Heart left ventricle (tissue), 16 donors: ENCODE measurements at regions not wholly inside any gene's neighbourhood (a gene's known extent, or its start where the extent isn't known, plus 50 kb on each side); places are given as distances from the start of the nearest gene placed in this dataset.
A peak's percentile ranks its signal among the peaks of the same experiment; 100 is the strongest.

ENCODE experiments used
- ATAC-seq, 4 donors: fragments of 200-7000 bp; cut with Tn5 transposase; one replicate each; pipeline ENCODE4 v1.9.1; 2020 to 2022; ENCODE audit warnings: moderate library complexity in 4 of 4, mild to moderate bottlenecking in 3 of 4, moderate number of reproducible peaks in 1 of 4
- DNase-seq, 5 donors: peaks; one replicate each; pipeline ENCODE4 v3.0.0-alpha.2; 2020
- H3K27ac ChIP-seq, 12 donors: fragments of 200-600 bp; sonication (generic) in 4 of 12; one replicate each; pipeline versions ENCODE4 v1.5.0 to v1.8.0; 2016 to 2022; ENCODE audit warnings: mild to moderate bottlenecking in 2 of 12
- H3K27me3 ChIP-seq, 9 donors: fragments of 200-600 bp; sonication (generic) in 2 of 9; one replicate each; pipeline versions ENCODE4 v1.5.1 to v1.8.0; 2016 to 2022; ENCODE audit warnings: mild to moderate bottlenecking in 3 of 9
- H3K36me3 ChIP-seq, 9 donors: fragments of 200-600 bp; sonication (generic) in 2 of 9; one replicate each; pipeline versions ENCODE4 v1.5.0 to v1.8.0; 2018 to 2022; ENCODE audit warnings: mild to moderate bottlenecking in 2 of 9
- H3K4me1 ChIP-seq, 12 donors: fragments of 200-600 bp; sonication (generic) in 4 of 12; one replicate each; pipeline versions ENCODE4 v1.5.0 to v1.8.0; 2016 to 2022; ENCODE audit warnings: mild to moderate bottlenecking in 3 of 12
- H3K4me3 ChIP-seq, 12 donors: fragments of 200-600 bp; sonication (generic) in 4 of 12; one replicate each; pipeline versions ENCODE4 v1.5.0 to v1.8.0; 2017 to 2022; ENCODE audit warnings: mild to moderate bottlenecking in 9 of 12, moderate library complexity in 4 of 12
- H3K9me3 ChIP-seq, 12 donors: fragments of 200-600 bp; sonication (generic) in 4 of 12; one replicate each; pipeline versions ENCODE4 v1.5.0 to v1.8.0; 2016 to 2022; ENCODE audit warnings: mild to moderate bottlenecking in 1 of 12
- CTCF ChIP-seq, 12 donors: fragments of 200-600 bp; sonication (generic) in 4 of 12; IDR thresholded peaks; one replicate each; pipeline versions ENCODE4 v1.5.0 to v1.8.0; 2018 to 2022; ENCODE audit warnings: antibody characterized with exemption in 12 of 12, mild to moderate bottlenecking in 5 of 12
- POLR2A ChIP-seq, 2 donors: fragments of 450-650 bp; IDR thresholded peaks; one replicate each; pipeline ENCODE4 v1.6.1; 2017; ENCODE audit warnings: antibody characterized with exemption in 2 of 2, mild to moderate bottlenecking in 2 of 2, moderate library complexity in 2 of 2
- WGBS, 4 donors: extraction: QIAGEN DNeasy Blood & Tissue Kit in 2 of 4; methylation state at CpG; one replicate each; pipeline versions ENCODE4 v1.1.5 to v1.1.7; 2013 to 2018; 5-methylcytosine and 5-hydroxymethylcytosine counted together
- intact Hi-C, 10 donors: fragments of 100-400 bp; cut with DNase I; formaldehyde crosslinking; loops; one replicate each; pipeline versions ENCODE4 v1.11.1 to v1.14.2; 2022
- donor health status: ischemic (EF 13 %, LVEDD 7.1; RV severe dilation, severe dysfunction).
- donor health status: healthy with polysubstance abuse.
- donor health status: DM: no; HTN: yes; CAD: no.
- donor health status: DM: no; HTN: no; CAD: no.
- donor health status: ischemic (EF 25% LVEDD 6.9; RV normal size, moderate dysfunction).
- donor health status: ischemic (EF 25% LVEDD 5.7; RV mildly dilated, moderate dysfunction).
- donor health status: healthy.
- donor health status: DM: yes; HTN: yes; CAD: no.
- donor health status: ischemic (EF 35%, LVEDD 5.7; RV mildly dilated, moderate dysfunction).
- donor health status: nonischemic (EF 11% LVEDD 7.7; RV severe dilation, severe dysfunction).
- donor health status: DM: yes; HTN: yes; CAD: no.
- donor health status: PGD.
- donor health status: ischemic (EF 29% LVEDD 5.4; RV normal size, mild dysfunction).
- donor health status: nonischemic (EF 23%, LVEDD 6.1; RV moderate dilation, normal function).

DNA sequence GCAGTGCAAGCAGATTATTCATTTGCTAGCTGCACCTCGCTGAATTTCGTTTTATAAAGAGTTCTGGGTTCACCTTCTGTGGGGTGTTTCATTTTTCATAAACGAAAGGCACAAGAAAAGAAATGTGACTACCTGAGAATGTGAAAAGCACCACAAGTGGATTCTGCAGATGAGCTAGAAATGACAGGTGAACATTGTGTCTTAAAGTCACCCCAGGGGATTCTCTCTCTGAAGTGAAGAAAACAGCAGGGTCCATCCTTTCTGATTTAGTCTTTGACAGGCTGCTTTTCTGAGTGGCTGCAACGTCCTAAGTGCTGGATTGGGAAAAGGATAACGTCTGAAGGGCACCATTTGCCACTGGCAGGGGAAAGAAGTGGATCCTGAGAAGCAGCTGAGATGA, 469.3 kb downstream of the SPATA31D1 start:
- ATAC-seq (no peak), DNase-seq (no peak)
- no peak for TF ChIP-seq CTCF (IDR thresholded peaks at IDR 0.05)
- no peak for TF ChIP-seq POLR2A (IDR thresholded peaks at IDR 0.05)
- Histone ChIP-seq H3K27ac (no peak overlapping the region), H3K27me3 (no peaks in the 10 kb centered on the region), H3K9me3 (peaks cover 0 to 5% (median 0%) of the 10 kb centered on the region in 12 donors), H3K4me1 (no peaks in the 10 kb centered on the region), H3K4me3 (no peak overlapping the region), H3K36me3 (no peaks in the 10 kb centered on the region)
- intact Hi-C loops, result no loop called here
- 62 to 76% (median 64%) methylated on average over 5 of the region's 5 CpGs for WGBS, 4 donors

GRCh38 chr9:82458296-82458695, 469.7 kb downstream of the SPATA31D1 start:
- H3K27me3 ChIP-seq, result no peaks in the 10 kb centered on the region
- no peak for TF ChIP-seq CTCF (IDR thresholded peaks at IDR 0.05)
- TF ChIP-seq POLR2A (IDR thresholded peaks at IDR 0.05), result no peak
- H3K4me1 ChIP-seq, result no peaks in the 10 kb centered on the region
- no peaks in the 10 kb centered on the region for H3K36me3 ChIP-seq
- no peak for ATAC-seq
- DNase-seq, result no peak
- no peak overlapping the region for H3K27ac ChIP-seq
- 71 to 85% (median 75%) methylated on average over 2 of the region's 2 CpGs for WGBS, 4 donors
- no peak overlapping the region for H3K4me3 ChIP-seq
- H3K9me3 ChIP-seq, result peaks cover 0 to 3% (median 0%) of the 10 kb centered on the region in 12 donors
- intact Hi-C loops, result no loop called here

DNA sequence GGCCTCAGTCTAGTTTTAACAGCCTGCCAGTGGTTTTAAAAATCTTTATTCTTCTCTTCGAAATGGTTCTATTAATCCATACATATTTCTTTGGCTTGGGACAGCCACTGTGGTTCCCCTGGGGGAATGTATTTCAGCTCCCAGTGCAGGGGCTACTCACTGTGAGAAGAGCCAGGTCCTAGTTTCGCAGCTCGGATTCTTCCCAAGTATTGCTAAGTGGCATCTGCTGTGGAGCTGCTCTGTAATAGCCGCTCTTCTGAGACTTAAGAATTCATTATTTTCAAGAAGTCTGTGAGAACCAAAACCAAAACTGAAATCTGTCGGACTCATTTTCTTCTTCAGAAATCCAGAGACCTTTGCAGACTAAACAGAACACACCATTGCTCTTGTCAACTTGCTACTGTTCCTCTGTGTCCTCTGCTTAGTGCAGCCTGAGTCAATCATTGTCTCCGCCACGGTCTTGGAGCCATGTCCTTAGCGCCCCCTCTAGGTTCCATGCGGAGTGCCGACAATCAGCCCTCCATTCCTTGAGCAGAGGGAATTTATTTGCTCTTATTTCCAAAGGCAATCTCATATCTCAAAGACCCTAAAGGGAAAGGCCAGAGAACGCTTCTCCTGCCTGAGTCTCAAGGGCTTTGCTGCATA, 478.2 kb downstream of the SPATA31D1 start:
- H3K4me3 ChIP-seq, result peak overlapping the region in 1 of 12 donors; percentile 15
- WGBS, 4 donors, result 59 to 65% (median 63%) methylated on average over 11 of the region's 11 CpGs

DNA sequence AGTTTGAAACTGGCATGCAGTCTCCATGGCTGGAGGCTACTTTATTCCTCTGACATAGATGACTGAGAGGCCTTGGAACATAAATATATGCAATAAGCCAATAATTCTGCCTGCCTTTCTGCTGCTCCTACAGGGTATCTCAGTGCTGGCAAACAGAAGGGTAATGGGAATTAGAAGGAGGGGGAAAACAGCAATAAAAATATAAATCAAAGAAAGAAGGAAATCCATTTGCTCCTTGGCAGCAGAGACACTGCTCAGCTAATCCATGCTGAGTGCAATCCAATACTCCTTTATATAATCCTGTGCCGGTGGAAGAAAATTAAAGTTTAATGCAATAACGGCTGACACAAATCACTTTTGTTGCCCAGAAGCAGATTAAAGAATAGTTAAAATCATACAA, 478.9 kb downstream of the SPATA31D1 start:
- H3K4me1 ChIP-seq, result no peaks in the 10 kb centered on the region
- no peak for DNase-seq
- no peak for TF ChIP-seq POLR2A (IDR thresholded peaks at IDR 0.05)
- TF ChIP-seq CTCF (IDR thresholded peaks at IDR 0.05), result no peak
- no peaks in the 10 kb centered on the region for H3K27me3 ChIP-seq
- no peak overlapping the region for H3K4me3 ChIP-seq
- no peaks in the 10 kb centered on the region for H3K36me3 ChIP-seq
- H3K27ac ChIP-seq, result no peak overlapping the region
- intact Hi-C loops, result loop anchor here in 1 of 10 donors (5.0 kb wide), 1 partner anchor 255 kb away; no protein-coding TSS in a partner anchor
- ATAC-seq, result no peak
- WGBS, 4 donors, result 74 to 87% (median 84%) methylated on average over 2 of the region's 2 CpGs
- H3K9me3 ChIP-seq, result no peaks in the 10 kb centered on the region

More for the DNA sequence above, 478.2 kb downstream of the SPATA31D1 start:
- TF ChIP-seq POLR2A (IDR thresholded peaks at IDR 0.05), result no peak
- peak in 6 of 12 donors; percentile 20 to 47 (median 38) for TF ChIP-seq CTCF (IDR thresholded peaks at IDR 0.05)
- Histone ChIP-seq H3K27ac (no peak overlapping the region), H3K9me3 (no peaks in the 10 kb centered on the region), H3K36me3 (no peaks in the 10 kb centered on the region), H3K27me3 (no peaks in the 10 kb centered on the region), H3K4me1 (no peaks in the 10 kb centered on the region)
- peak in 2 of 5 donors; percentile 19 to 30 for DNase-seq
- intact Hi-C loops, result loop anchor here in 1 of 10 donors (5.0 kb wide), 1 partner anchor 256 kb away; no protein-coding TSS in a partner anchor
- ATAC-seq, result peak in 1 of 4 donors; percentile 63
